NCI-H446 (cell line): ENCODE measurements at regions not wholly inside any gene's neighbourhood (a gene's known extent, or its start where the extent isn't known, plus 50 kb on each side); places are given as distances from the start of the nearest gene placed in this dataset.
"Not testable (repeated sequence)": the region's sequence is repeated elsewhere in the genome, so short reads cannot be mapped to it uniquely, and the experiment has no call there.

Experiments
- DNase-seq, 2 experiments: peaks; one replicate each; lab custom pipeline; 2025; lab: John Stamatoyannopoulos, UW

DNA sequence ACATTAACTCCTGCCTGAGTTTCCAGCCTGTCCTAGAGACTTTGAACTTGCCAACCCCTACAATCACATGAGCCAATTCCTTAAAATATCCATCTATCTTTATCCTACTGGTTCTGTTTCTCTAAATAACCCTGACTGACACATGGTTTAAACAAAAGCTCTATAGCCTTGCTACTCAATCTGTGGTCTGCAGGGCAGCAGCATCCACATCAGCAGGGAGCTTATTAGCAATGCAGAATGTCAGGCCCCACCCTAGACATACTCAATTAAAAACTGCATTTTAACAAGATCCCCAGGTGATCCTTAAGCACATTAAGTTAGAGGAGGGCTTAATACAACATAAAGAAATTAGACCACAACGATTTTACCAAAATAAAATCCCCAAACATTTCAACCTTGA is 108.3 kb upstream of the CPSF6 start:
- no peak for DNase-seq

DNA sequence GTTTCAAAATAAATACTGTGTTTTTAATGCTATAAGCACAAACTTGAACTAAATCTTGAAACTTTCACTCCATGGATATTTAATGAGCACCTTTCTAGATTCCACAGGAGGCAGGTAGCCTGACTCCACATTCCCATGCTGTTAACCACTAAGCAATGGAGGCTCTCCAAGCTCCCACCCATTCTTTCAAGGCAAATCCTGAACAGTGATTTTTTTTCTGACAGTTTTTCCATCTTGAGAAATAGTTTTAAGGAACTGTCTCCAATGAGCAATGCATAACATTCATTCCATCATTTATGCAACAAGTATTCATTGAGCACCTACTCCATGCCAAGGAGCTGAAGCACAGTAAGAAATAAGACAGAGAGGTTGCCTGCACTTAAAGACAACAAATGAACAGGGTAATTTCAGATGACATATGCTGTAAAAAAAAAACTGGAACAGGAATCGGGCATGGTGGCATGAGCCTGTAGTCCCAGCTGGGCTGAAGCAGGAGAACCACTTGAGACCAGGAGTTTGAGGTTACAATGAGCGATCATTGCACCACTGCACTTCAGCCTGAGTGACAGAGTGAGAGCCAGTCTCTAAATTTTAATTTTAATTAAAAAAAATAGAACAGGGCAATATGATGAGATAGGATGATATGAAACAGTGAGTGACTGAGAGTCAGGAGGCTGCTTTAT is 102.3 kb upstream of the CPSF6 start:
- no peak for DNase-seq

- no peak for DNase-seq
Observed at GRCh38 chr12:69141074-69141473, 98.3 kb upstream of the CPSF6 start.

DNA sequence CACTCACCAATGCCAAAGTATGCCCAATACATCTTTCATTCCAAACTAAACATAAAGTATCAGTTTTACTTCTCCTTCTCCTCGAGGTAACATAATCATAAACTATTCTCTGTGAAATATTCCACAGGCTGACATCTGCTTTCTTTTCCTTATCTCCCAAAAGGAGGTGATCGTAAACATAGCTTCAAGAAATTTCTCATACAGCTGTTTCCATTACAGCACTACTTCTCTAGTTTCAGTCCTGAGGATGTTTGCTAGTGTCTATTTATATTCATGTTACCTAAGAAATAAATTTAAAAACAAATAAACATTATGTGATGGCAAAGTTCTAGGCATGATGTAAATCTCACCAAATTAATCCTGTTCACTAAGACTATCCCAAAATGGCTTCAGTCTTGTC is 90.1 kb upstream of the CPSF6 start:
- no peak for DNase-seq

- DNase-seq = no peak
Observed at GRCh38 chr12:69150083-69150795, 89.1 kb upstream of the CPSF6 start.

- no peak for DNase-seq
Observed at GRCh38 chr12:69150796-69151127, 88.6 kb upstream of the CPSF6 start.

DNA sequence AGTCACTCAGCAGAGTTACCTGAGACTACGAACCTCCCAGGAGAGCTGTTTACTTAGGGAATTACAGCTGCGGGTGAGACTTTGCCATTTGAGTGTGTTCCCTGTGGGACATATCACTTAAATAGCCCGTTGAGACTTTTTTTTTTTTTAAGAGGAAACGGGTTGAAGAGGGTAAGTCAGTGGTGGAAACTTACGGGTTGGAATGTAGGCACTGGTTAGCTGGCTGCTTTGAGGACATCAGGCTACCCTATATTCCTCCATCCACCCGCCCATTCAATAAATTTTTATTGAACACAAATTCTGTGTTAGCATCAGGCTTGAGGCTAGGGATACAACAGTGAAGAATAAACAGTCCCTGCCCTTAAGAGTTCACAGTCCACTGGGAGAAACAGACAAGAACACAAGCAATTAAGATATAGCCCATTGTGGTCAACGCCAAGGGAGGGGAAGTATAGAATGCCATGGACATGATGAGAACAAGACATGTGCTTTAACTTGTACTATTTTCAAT is 88.1 kb upstream of the CPSF6 start:
- no peak for DNase-seq

DNA sequence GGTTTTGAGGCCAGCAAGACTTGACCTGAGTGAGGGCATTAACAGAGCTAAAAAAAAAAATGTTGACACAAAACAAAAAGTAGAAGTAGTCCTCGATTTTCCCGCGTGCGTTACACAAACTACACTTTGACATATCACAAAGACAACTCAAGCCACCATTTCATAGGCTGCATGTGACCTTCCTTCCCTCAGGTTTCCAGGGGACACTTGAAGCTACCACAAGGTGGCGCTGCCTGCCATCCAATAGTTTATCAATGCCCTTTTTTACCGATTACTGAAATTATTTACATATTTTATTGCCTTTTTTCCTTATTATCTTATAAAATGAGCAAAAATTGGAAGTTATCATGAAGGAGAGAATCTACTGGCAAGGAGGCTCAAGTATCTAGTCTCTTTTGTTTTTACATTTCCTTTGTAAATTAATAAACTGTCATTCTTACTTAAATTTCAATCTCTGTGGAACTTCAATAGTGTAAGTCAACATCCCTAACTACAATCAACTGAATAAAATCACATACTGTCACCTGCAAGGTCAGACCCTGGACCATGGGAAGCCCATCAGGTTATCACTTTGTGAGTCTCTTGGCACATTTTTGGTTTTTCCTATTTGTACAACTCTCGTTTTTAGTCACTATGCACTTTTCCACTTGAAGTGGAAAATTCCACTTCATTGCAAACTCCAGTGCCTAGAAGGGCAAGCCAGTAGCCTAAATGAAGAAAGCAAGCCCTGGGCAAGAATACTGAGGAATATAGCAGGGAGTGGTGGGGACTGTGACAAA is 84.6 kb upstream of the CPSF6 start:
- peak; percentile 51 to 71 for DNase-seq

DNA sequence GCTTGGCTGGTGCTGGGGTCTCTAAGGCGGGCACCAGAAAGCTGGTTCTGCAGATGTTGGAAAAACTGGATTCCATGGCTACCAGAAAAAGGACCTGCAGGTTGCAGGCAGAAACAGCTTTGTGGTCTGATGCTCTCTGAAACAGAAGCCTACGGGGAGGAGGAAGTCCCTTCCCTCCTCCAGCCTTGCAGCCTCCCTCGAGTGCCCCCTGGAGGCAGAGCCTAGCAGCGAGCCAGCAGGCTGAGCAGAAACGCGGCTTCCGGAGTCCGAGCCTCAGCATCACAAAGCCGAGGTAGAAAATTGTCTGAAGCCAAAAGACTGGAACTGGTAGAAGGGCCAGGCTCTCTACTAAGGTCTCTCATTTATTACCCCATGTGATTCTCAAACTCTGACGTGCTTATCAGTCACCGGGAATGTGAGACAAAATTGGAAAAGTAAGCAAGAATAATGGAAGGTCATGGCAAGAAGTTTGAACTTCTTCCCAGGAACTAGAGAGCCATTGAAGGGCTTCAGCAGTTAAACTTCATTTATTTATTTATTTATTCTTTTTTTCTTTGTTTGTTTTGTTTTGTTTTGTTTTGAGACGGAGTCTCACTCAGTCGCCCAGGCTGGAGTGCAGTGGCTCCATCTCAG is 82.2 kb upstream of the CPSF6 start:
- DNase-seq = peak; percentile 30 to 80

DNA sequence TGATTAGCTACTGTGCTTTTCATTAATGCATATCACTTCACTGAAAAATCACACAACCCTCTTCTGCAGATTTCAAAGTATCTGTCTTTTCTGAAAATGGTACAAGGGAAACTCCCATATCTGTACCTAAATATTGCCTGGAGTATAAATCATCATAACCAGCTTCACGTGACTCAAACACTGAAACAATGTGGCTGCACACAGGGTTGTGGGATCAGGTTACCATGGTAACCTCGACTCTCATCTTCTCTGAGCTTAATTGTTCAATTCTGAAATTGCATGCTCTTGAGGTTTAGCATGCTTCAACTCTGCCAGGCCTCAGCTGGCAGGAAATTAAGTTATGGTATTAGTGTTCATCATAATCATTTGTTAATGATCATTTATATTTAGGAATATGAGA is 77.5 kb upstream of the CPSF6 start:
- DNase-seq = no peak

DNA sequence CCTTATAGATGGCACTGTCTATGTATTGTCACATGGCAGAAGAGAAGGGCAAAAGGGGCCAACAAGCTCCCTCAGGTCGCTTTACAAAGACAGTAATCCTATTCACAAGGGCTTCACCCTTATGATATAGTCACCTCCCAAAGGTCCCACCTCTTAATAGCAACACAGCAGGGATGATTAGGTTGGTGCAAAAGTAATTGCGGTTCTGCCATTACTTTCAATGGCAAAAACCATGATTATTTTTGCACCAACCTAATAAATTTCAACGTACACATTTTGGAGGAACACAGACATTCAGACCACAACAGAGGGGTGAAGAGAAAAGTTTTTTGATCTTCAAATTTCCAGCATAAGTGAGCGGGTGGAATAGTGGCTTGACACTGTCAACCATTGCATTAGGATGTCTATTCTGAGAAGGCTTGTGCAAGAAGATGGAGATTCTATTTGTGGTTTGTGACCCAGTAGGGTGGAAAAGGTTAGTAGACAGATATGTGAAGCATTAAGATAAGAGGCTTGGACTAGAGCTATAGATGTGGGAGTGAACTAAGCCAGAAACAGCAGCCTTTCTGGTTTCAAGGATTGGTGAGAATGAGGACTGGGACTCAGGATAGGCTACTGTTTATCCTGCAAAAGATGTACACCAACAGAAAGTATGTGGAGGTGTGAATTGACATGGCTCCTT is 75.5 kb upstream of the CPSF6 start:
- no peak for DNase-seq

DNA sequence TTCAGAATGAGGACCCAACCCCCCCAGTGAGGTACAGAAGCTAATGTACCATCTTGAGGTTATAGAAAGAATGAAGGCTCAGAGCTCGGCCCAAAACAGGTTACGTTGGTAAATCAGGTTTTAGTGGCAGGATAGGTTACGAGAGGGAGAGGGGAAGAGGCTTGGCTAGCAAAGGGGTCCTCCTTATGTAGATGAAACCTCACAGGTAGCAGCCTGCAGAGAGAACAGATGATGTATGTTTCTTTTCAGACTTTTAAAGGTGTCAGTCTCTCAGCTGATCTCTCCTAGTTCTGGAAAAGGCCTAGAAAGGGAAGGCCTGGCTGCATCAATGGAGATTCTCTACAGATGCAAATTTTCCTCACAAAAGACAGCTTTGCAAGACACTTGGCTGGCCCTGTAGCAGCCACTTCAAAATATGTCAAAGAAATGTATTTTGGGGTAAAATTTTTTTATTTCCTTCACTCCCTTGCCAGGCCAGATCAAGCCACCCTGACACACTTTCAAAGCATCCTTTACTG is 71.7 kb upstream of the CPSF6 start:
- DNase-seq = no peak

- no peak for DNase-seq
Observed at GRCh38 chr12:69168363-69168762, 71.0 kb upstream of the CPSF6 start.

- no peak for DNase-seq
Observed at GRCh38 chr12:69168828-69169227, 70.5 kb upstream of the CPSF6 start.

- DNase-seq = no peak
Observed at GRCh38 chr12:69170293-69170692, 69.1 kb upstream of the CPSF6 start.

DNA sequence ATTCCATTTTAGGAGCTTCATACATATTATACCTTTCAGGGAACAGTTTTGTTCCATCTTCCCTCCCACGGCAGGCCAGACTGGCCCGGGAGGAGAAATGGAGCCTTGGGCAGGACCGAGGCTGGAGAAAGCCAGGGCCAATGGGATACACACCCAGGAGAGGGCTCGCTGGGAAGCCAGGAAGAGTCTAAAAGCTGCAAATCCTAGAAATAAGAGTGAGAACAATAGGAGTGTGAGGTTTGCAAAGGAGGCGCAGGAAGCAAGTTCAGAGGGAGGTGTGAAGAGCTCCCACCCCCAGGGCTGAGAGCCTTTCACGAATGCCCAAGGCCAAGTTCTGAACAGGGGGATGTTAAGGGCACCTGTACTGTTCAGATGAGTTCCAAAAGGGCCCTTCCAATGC is 67.5 kb upstream of the CPSF6 start:
- DNase-seq = no peak

- DNase-seq = no peak
Observed at GRCh38 chr12:69172491-69172890, 66.9 kb upstream of the CPSF6 start.

DNA sequence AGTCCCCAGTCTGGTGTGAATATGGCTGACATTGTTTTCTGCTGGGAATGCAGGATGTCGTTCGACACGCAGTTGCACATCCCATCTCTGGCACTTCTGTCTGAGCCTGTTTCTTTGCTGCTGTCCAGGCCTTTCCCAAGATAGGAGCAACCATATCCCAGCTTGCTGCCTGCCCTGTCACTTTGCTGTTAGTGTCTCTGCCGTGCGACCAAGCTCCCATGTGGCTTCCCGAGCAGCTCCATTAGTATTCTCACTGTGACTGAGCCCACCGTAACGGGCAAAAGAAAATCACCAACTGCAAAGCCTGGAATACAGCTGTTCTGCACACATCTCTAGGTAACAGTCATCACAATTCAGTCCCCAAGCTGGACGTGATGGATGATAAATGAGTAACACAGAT is 66.0 kb upstream of the CPSF6 start:
- DNase-seq = no peak

- no peak for DNase-seq
Observed at GRCh38 chr12:69179786-69180185, 59.6 kb upstream of the CPSF6 start.

DNA sequence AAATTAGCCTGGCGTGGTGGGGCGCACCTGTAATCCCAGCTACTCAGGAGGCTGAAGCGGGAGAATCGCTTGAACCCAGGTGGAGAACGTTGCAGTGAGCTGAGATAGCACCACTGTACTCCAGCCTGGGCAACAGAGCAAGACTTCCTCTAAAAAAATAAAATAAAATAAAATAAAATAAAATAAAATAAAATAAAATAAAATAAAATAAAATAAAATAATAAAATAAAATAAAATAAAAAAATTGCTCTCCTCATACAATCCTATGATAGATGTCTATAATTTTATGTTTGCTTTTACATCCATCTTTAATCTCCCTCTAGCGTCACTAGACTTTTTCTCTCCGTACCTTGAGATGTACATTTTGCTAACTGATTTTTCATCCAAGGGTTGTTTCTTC is 51.8 kb upstream of the CPSF6 start:
- not testable (repeated sequence) for DNase-seq

- no peak for DNase-seq
Observed at GRCh38 chr12:69189378-69189978, 49.9 kb upstream of the CPSF6 start.
